ENCODE measurements at regions not wholly inside any gene's neighbourhood (a gene's known extent, or its start where the extent isn't known, plus 50 kb on each side); places are given as distances from the start of the nearest gene placed in this dataset.

- no peak overlapping the region for H3K4me3 Mint-ChIP-seq
- no peaks in the 10 kb centered on the region for H3K36me3 Mint-ChIP-seq
- no peak for DNase-seq
- no peak overlapping the region for H3K27ac Mint-ChIP-seq
- H3K4me1 Mint-ChIP-seq: no peaks in the 10 kb centered on the region
- H3K9me3 Mint-ChIP-seq: peaks cover 0 to 2% (median 0%) of the 10 kb centered on the region in 6 donors
- H3K27me3 Mint-ChIP-seq (ENCODE audit: low read depth in 3 of 3): no peaks in the 10 kb centered on the region
Measured at GRCh38 chr5:100322483-100322882, 212.7 kb upstream of the FAM174A start.

- Mint-ChIP-seq H3K27me3 (ENCODE audit: low read depth in 3 of 3) (no peaks in the 10 kb centered on the region), H3K4me1 (no peaks in the 10 kb centered on the region), H3K9me3 (peaks cover under 1 to 8% (median 5%) of the 10 kb centered on the region in 6 donors), H3K36me3 (no peaks in the 10 kb centered on the region), H3K4me3 (no peak overlapping the region), H3K27ac (no peak overlapping the region)
- DNase-seq: no peak
Measured at GRCh38 chr5:100319885-100320284, 215.3 kb upstream of the FAM174A start.

GRCh38 chr5:100313657-100314056, 221.5 kb upstream of the FAM174A start:
- Mint-ChIP-seq H3K36me3 (no peaks in the 10 kb centered on the region), H3K9me3 (peaks cover 2 to 18% (median 9%) of the 10 kb centered on the region in 6 donors), H3K27me3 (ENCODE audit: low read depth in 3 of 3) (no peaks in the 10 kb centered on the region), H3K4me3 (no peak overlapping the region), H3K4me1 (no peaks in the 10 kb centered on the region), H3K27ac (no peak overlapping the region)
- DNase-seq: no peak

GRCh38 chr5:100311806-100312205, 223.4 kb upstream of the FAM174A start:
- H3K4me1 Mint-ChIP-seq: no peaks in the 10 kb centered on the region
- H3K27me3 Mint-ChIP-seq (ENCODE audit: low read depth in 3 of 3): peaks cover 0 to 1% (median 0%) of the 10 kb centered on the region in 3 donors
- H3K36me3 Mint-ChIP-seq: no peaks in the 10 kb centered on the region
- H3K4me3 Mint-ChIP-seq: no peak overlapping the region
- no peak for DNase-seq
- no peak overlapping the region for H3K27ac Mint-ChIP-seq
- H3K9me3 Mint-ChIP-seq: peaks cover 3 to 18% (median 11%) of the 10 kb centered on the region in 6 donors

- no peak for DNase-seq
- peaks cover 0 to 12% (median 3%) of the 10 kb centered on the region in 6 donors for H3K9me3 Mint-ChIP-seq
- no peak overlapping the region for H3K4me3 Mint-ChIP-seq
- no peaks in the 10 kb centered on the region for H3K36me3 Mint-ChIP-seq
- no peak overlapping the region for H3K27ac Mint-ChIP-seq
- H3K4me1 Mint-ChIP-seq: no peaks in the 10 kb centered on the region
- H3K27me3 Mint-ChIP-seq (ENCODE audit: low read depth in 3 of 3): peaks cover 0 to 1% (median 0%) of the 10 kb centered on the region in 3 donors
Measured at GRCh38 chr5:100306000-100306399, 229.2 kb upstream of the FAM174A start.

GRCh38 chr5:100303216-100303615, 232.0 kb upstream of the FAM174A start:
- no peak overlapping the region for H3K27ac Mint-ChIP-seq
- H3K4me3 Mint-ChIP-seq: no peak overlapping the region
- peaks cover 0 to 1% (median 0%) of the 10 kb centered on the region in 3 donors for H3K27me3 Mint-ChIP-seq (ENCODE audit: low read depth in 3 of 3)
- no peaks in the 10 kb centered on the region for H3K36me3 Mint-ChIP-seq
- no peak for DNase-seq
- H3K9me3 Mint-ChIP-seq: peaks cover 0 to 16% (median 4%) of the 10 kb centered on the region in 6 donors
- H3K4me1 Mint-ChIP-seq: no peaks in the 10 kb centered on the region

- H3K27ac Mint-ChIP-seq: no peak overlapping the region
- H3K4me3 Mint-ChIP-seq: no peak overlapping the region
- no peaks in the 10 kb centered on the region for H3K4me1 Mint-ChIP-seq
- H3K27me3 Mint-ChIP-seq (ENCODE audit: low read depth in 3 of 3): peaks cover 0 to 3% (median 0%) of the 10 kb centered on the region in 3 donors
- peaks cover 0 to 9% (median 1%) of the 10 kb centered on the region in 6 donors for H3K9me3 Mint-ChIP-seq
- no peaks in the 10 kb centered on the region for H3K36me3 Mint-ChIP-seq
- no peak for DNase-seq
Measured at GRCh38 chr5:100299261-100299660, 235.9 kb upstream of the FAM174A start.

- Mint-ChIP-seq H3K36me3 (no peaks in the 10 kb centered on the region), H3K4me1 (no peaks in the 10 kb centered on the region), H3K4me3 (no peak overlapping the region), H3K27me3 (ENCODE audit: low read depth in 3 of 3) (no peaks in the 10 kb centered on the region), H3K9me3 (peaks cover 0 to 7% (median 3%) of the 10 kb centered on the region in 6 donors), H3K27ac (no peak overlapping the region)
- no peak for DNase-seq
Measured at GRCh38 chr5:100276071-100276470, 259.1 kb upstream of the FAM174A start.

GRCh38 chr5:100275631-100276030, 259.5 kb upstream of the FAM174A start:
- Mint-ChIP-seq H3K9me3 (peaks cover 0 to 7% (median 3%) of the 10 kb centered on the region in 6 donors), H3K4me1 (no peaks in the 10 kb centered on the region), H3K27me3 (ENCODE audit: low read depth in 3 of 3) (no peaks in the 10 kb centered on the region), H3K27ac (no peak overlapping the region), H3K4me3 (no peak overlapping the region), H3K36me3 (no peaks in the 10 kb centered on the region)
- DNase-seq: no peak

- no peak overlapping the region for H3K27ac Mint-ChIP-seq
- DNase-seq: no peak
- H3K36me3 Mint-ChIP-seq: no peaks in the 10 kb centered on the region
- H3K4me1 Mint-ChIP-seq: no peaks in the 10 kb centered on the region
- no peak overlapping the region for H3K4me3 Mint-ChIP-seq
- H3K9me3 Mint-ChIP-seq: peaks cover 0 to 4% (median under 1%) of the 10 kb centered on the region in 6 donors
- H3K27me3 Mint-ChIP-seq (ENCODE audit: low read depth in 3 of 3): no peaks in the 10 kb centered on the region
Measured at GRCh38 chr5:100273846-100274580, 261.2 kb upstream of the FAM174A start.

GRCh38 chr5:100270023-100270771, 265.0 kb upstream of the FAM174A start:
- peaks cover 0 to 5% (median 0%) of the 10 kb centered on the region in 6 donors for H3K9me3 Mint-ChIP-seq
- H3K36me3 Mint-ChIP-seq: no peaks in the 10 kb centered on the region
- H3K27me3 Mint-ChIP-seq (ENCODE audit: low read depth in 3 of 3): no peaks in the 10 kb centered on the region
- DNase-seq: no peak
- no peaks in the 10 kb centered on the region for H3K4me1 Mint-ChIP-seq
- H3K27ac Mint-ChIP-seq: no peak overlapping the region
- no peak overlapping the region for H3K4me3 Mint-ChIP-seq

- H3K9me3 Mint-ChIP-seq: peaks cover 0 to 5% (median 3%) of the 10 kb centered on the region in 6 donors
- DNase-seq: no peak
- no peak overlapping the region for H3K27ac Mint-ChIP-seq
- H3K4me3 Mint-ChIP-seq: no peak overlapping the region
- H3K4me1 Mint-ChIP-seq: no peaks in the 10 kb centered on the region
- peaks cover 0 to 3% (median 0%) of the 10 kb centered on the region in 3 donors for H3K27me3 Mint-ChIP-seq (ENCODE audit: low read depth in 3 of 3)
- no peaks in the 10 kb centered on the region for H3K36me3 Mint-ChIP-seq
Measured at GRCh38 chr5:100260968-100261367, 274.2 kb upstream of the FAM174A start.

GRCh38 chr5:100252944-100253343, 282.2 kb upstream of the FAM174A start:
- Mint-ChIP-seq H3K4me3 (no peak overlapping the region), H3K27me3 (ENCODE audit: low read depth in 3 of 3) (peaks cover 0 to 2% (median 1%) of the 10 kb centered on the region in 3 donors), H3K9me3 (peaks cover 0 to 23% (median 7%) of the 10 kb centered on the region in 6 donors), H3K36me3 (no peaks in the 10 kb centered on the region), H3K4me1 (no peaks in the 10 kb centered on the region), H3K27ac (no peak overlapping the region)
- no peak for DNase-seq

- Mint-ChIP-seq H3K27ac (no peak overlapping the region), H3K9me3 (peaks cover 0 to 28% (median 8%) of the 10 kb centered on the region in 6 donors), H3K27me3 (ENCODE audit: low read depth in 3 of 3) (peaks cover 0 to 2% (median under 1%) of the 10 kb centered on the region in 3 donors), H3K36me3 (no peaks in the 10 kb centered on the region), H3K4me1 (no peaks in the 10 kb centered on the region), H3K4me3 (no peak overlapping the region)
- no peak for DNase-seq
Measured at GRCh38 chr5:100252037-100252436, 283.1 kb upstream of the FAM174A start.

Data from immature natural killer cell (primary cell).